ENCODE measurements at regions not wholly inside any gene's neighbourhood (a gene's known extent, or its start where the extent isn't known, plus 50 kb on each side); places are given as distances from the start of the nearest gene placed in this dataset.

GRCh38 chr10:3482200-3482993 is 302.6 kb downstream of the KLF6 start:
- H3K4me3 ChIP-seq (ENCODE audit: low read length): peak overlapping the region; percentile 45
- no peaks in the 10 kb centered on the region for H4K20me1 ChIP-seq (ENCODE audit: low read length)
- DNase-seq (peak; percentile 86), ATAC-seq (peak; percentile 76)
- no peaks in the 10 kb centered on the region for H3K27me3 ChIP-seq (ENCODE audit: low read length)
- CTCF ChIA-PET: no interaction called here
- H3K36me3 ChIP-seq (ENCODE audit: low read depth, low read length): no peaks in the 10 kb centered on the region
- no peaks in the 10 kb centered on the region for H3K79me2 ChIP-seq (ENCODE audit: low read length)
- BruUV-seq (replicated peaks): no TSS peak
- H3K9me2 ChIP-seq (replicated peaks; ENCODE audit: low read length): no peaks in the 10 kb centered on the region
- no peaks in the 10 kb centered on the region for H3K9me3 ChIP-seq (ENCODE audit: low read length)
- H3K4me1 ChIP-seq (ENCODE audit: insufficient read depth, low read length): peaks cover 37% of the 10 kb centered on the region
- POLR2A ChIA-PET (ENCODE audit: unreplicated experiment): no interaction called here
- TF ChIP-seq CTCF (conservative IDR thresholded peaks at IDR 0.05; ENCODE audit: low read depth, low read length) (no peak), EZH2phosphoT487 (IDR thresholded peaks at IDR 0.05; ENCODE audit: borderline replicate concordance, low read length) (no peak), EZH2 (IDR thresholded peaks at IDR 0.05; ENCODE audit: low read length, unreplicated experiment) (no peak)
- intact Hi-C loops (cut with micrococcal nuclease): loop anchor here (1.0 kb wide), 1 partner anchor 13 kb away; no protein-coding TSS in a partner anchor
- no peaks in the 10 kb centered on the region for H3F3A ChIP-seq (ENCODE audit: low read length, unreplicated experiment)
- peak overlapping the region; percentile 79 for H3K4me2 ChIP-seq (ENCODE audit: low read length)
- H3K9ac ChIP-seq (ENCODE audit: low read length): peak overlapping the region; percentile 14; the same call in 1 of the 2 replicates
- 0 out of 2 replicates have a peak overlapping the region, but pooled peaks have one; percentile 38 for H2AFZ ChIP-seq (ENCODE audit: low read length)
- peak overlapping the region; percentile 79 for H3K27ac ChIP-seq (ENCODE audit: low read length)

- POLR2A ChIA-PET (ENCODE audit: unreplicated experiment): no interaction called here
- Histone ChIP-seq H3K36me3 (ENCODE audit: low read depth, low read length) (no peaks in the 10 kb centered on the region), H2AFZ (ENCODE audit: low read length) (no peak overlapping the region), H3K27me3 (ENCODE audit: low read length) (no peaks in the 10 kb centered on the region), H3K9me3 (ENCODE audit: low read length) (no peaks in the 10 kb centered on the region), H4K20me1 (ENCODE audit: low read length) (no peaks in the 10 kb centered on the region), H3F3A (ENCODE audit: low read length, unreplicated experiment) (no peaks in the 10 kb centered on the region), H3K4me1 (ENCODE audit: insufficient read depth, low read length) (peaks cover 31% of the 10 kb centered on the region), H3K9ac (ENCODE audit: low read length) (no peak overlapping the region), H3K27ac (ENCODE audit: low read length) (peak overlapping the region; percentile 79), H3K79me2 (ENCODE audit: low read length) (no peaks in the 10 kb centered on the region), H3K4me3 (ENCODE audit: low read length) (no peak overlapping the region), H3K9me2 (replicated peaks; ENCODE audit: low read length) (no peaks in the 10 kb centered on the region), H3K4me2 (ENCODE audit: low read length) (peak overlapping the region; percentile 79)
- ATAC-seq (no peak), DNase-seq (no peak)
- intact Hi-C loops (cut with micrococcal nuclease): no loop called here
- no TSS peak for BruUV-seq (replicated peaks)
- no peak for TF ChIP-seq EZH2 (IDR thresholded peaks at IDR 0.05; ENCODE audit: low read length, unreplicated experiment)
- no peak for TF ChIP-seq CTCF (conservative IDR thresholded peaks at IDR 0.05; ENCODE audit: low read depth, low read length)
- TF ChIP-seq EZH2phosphoT487 (IDR thresholded peaks at IDR 0.05; ENCODE audit: borderline replicate concordance, low read length): no peak
- CTCF ChIA-PET: no interaction called here
These were observed 303.5 kb downstream of the KLF6 start for GRCh38 chr10:3481496-3481895.

- H3K9ac ChIP-seq (ENCODE audit: low read length): no peak overlapping the region
- ATAC-seq (no peak), DNase-seq (no peak)
- TF ChIP-seq EZH2phosphoT487 (IDR thresholded peaks at IDR 0.05; ENCODE audit: borderline replicate concordance, low read length) (no peak), CTCF (conservative IDR thresholded peaks at IDR 0.05; ENCODE audit: low read depth, low read length) (no peak), EZH2 (IDR thresholded peaks at IDR 0.05; ENCODE audit: low read length, unreplicated experiment) (no peak)
- H4K20me1 ChIP-seq (ENCODE audit: low read length): no peaks in the 10 kb centered on the region
- no TSS peak for BruUV-seq (replicated peaks)
- H3K79me2 ChIP-seq (ENCODE audit: low read length): no peaks in the 10 kb centered on the region
- no peaks in the 10 kb centered on the region for H3K27me3 ChIP-seq (ENCODE audit: low read length)
- peaks cover 28% of the 10 kb centered on the region for H3K4me1 ChIP-seq (ENCODE audit: insufficient read depth, low read length)
- intact Hi-C loops (cut with micrococcal nuclease): no loop called here
- H3K4me3 ChIP-seq (ENCODE audit: low read length): no peak overlapping the region
- CTCF ChIA-PET: no interaction called here
- H3K4me2 ChIP-seq (ENCODE audit: low read length): no peak overlapping the region
- H3K9me3 ChIP-seq (ENCODE audit: low read length): no peaks in the 10 kb centered on the region
- no peaks in the 10 kb centered on the region for H3K36me3 ChIP-seq (ENCODE audit: low read depth, low read length)
- H3F3A ChIP-seq (ENCODE audit: low read length, unreplicated experiment): no peaks in the 10 kb centered on the region
- H3K27ac ChIP-seq (ENCODE audit: low read length): no peak overlapping the region
- no peaks in the 10 kb centered on the region for H3K9me2 ChIP-seq (replicated peaks; ENCODE audit: low read length)
- H2AFZ ChIP-seq (ENCODE audit: low read length): no peak overlapping the region
- POLR2A ChIA-PET (ENCODE audit: unreplicated experiment): no interaction called here
These were observed 304.1 kb downstream of the KLF6 start for GRCh38 chr10:3480990-3481315.

Measured in PC-3 (cell line).